ENCODE measurements at regions not wholly inside any gene's neighbourhood (a gene's known extent, or its start where the extent isn't known, plus 50 kb on each side); places are given as distances from the start of the nearest gene placed in this dataset.

DNA sequence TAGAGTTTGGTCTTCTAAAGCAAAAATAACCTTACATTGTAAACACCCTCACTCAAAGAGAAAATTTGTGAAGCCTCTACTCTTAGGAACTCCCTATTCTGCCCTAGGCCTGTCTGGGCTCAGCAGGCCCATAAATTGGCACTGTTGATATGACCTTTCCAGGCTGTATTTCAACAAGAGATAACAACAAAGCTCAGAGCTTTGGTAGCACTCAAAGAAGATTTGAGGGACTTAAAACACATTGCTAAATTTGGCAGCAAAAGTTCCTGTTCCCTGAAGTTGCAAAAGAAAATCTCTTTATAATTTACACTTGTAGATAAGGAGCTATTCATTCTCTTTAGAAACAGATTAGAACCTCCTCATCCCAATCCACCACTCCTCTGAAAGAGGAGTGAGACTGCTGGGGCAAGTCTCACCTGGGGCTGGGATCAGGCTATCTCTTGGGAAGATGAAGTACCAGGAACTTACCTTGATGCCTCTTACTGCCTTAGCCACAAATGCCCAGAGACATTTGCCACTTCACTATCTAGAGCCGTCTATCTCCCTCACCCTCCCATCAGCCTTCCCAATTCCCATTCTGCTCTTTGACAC, 110.4 kb upstream of the AKIP1 start:
- TF ChIP-seq, protein P1, sequence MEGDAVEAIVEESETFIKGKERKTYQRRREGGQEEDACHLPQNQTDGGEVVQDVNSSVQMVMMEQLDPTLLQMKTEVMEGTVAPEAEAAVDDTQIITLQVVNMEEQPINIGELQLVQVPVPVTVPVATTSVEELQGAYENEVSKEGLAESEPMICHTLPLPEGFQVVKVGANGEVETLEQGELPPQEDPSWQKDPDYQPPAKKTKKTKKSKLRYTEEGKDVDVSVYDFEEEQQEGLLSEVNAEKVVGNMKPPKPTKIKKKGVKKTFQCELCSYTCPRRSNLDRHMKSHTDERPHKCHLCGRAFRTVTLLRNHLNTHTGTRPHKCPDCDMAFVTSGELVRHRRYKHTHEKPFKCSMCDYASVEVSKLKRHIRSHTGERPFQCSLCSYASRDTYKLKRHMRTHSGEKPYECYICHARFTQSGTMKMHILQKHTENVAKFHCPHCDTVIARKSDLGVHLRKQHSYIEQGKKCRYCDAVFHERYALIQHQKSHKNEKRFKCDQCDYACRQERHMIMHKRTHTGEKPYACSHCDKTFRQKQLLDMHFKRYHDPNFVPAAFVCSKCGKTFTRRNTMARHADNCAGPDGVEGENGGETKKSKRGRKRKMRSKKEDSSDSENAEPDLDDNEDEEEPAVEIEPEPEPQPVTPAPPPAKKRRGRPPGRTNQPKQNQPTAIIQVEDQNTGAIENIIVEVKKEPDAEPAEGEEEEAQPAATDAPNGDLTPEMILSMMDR (conservative IDR thresholded peaks at IDR 0.05), result no peak
- no peak for TF ChIP-seq EZH2 (IDR thresholded peaks at IDR 0.05; ENCODE audit: low read depth)
